ENCODE measurements at regions not wholly inside any gene's neighbourhood (a gene's known extent, or its start where the extent isn't known, plus 50 kb on each side); places are given as distances from the start of the nearest gene placed in this dataset.

DNA sequence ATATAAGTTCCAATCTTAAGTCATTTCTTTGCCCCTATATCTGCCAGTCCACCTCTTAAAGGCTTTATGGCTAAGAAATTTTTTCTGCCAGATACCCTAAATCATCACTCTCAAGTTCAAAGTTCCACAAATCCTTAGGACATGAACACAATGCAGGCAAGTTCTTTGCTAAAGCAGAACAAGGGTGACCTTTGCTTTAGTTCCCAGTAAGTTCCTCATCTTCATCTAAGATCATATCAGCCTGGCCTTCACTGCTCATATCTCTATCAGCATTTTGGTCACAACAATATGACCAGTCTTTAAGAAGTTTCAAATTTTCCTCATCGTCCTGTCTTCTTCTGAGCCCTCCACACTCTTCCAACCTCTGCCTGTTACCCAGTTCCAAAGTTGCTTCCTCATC is 402.2 kb upstream of the RUNX1 start:
- DNase-seq: no peak
- Histone ChIP-seq H3K4me1 (ENCODE audit: control insufficient read depth in 5 of 5, insufficient read depth in 5 of 5, low read length in 5 of 5) (no peaks in the 10 kb centered on the region), H3K27ac (ENCODE audit: low read depth in 1 of 2, low read length in 1 of 2) (no peak overlapping the region), H3K9me3 (ENCODE audit: control insufficient read depth in 4 of 4, insufficient read depth in 3 of 4, low read length in 3 of 4) (peaks cover 0 to 5% (median 0%) of the 10 kb centered on the region in 4 donors), H3K36me3 (ENCODE audit: control insufficient read depth in 4 of 4, insufficient read depth in 4 of 4, low read length in 4 of 4) (no peaks in the 10 kb centered on the region), H3K27me3 (ENCODE audit: control insufficient read depth in 3 of 3, insufficient read depth in 3 of 3, low read length in 2 of 3) (no peaks in the 10 kb centered on the region), H3K4me3 (no peak overlapping the region), H3K9ac (ENCODE audit: insufficient read depth in 1 of 2, low read length in 2 of 2) (no peak overlapping the region)
- TF ChIP-seq, protein P1, sequence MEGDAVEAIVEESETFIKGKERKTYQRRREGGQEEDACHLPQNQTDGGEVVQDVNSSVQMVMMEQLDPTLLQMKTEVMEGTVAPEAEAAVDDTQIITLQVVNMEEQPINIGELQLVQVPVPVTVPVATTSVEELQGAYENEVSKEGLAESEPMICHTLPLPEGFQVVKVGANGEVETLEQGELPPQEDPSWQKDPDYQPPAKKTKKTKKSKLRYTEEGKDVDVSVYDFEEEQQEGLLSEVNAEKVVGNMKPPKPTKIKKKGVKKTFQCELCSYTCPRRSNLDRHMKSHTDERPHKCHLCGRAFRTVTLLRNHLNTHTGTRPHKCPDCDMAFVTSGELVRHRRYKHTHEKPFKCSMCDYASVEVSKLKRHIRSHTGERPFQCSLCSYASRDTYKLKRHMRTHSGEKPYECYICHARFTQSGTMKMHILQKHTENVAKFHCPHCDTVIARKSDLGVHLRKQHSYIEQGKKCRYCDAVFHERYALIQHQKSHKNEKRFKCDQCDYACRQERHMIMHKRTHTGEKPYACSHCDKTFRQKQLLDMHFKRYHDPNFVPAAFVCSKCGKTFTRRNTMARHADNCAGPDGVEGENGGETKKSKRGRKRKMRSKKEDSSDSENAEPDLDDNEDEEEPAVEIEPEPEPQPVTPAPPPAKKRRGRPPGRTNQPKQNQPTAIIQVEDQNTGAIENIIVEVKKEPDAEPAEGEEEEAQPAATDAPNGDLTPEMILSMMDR (IDR thresholded peaks at IDR 0.05; ENCODE audit: control extremely low read depth, extremely low read depth): no peak
- ATAC-seq (ENCODE audit: insufficient read depth, low FRiP score): no peak
- WGBS, 2 donors: 90 to 94% methylated on average over 1 of the region's 1 CpG

DNA sequence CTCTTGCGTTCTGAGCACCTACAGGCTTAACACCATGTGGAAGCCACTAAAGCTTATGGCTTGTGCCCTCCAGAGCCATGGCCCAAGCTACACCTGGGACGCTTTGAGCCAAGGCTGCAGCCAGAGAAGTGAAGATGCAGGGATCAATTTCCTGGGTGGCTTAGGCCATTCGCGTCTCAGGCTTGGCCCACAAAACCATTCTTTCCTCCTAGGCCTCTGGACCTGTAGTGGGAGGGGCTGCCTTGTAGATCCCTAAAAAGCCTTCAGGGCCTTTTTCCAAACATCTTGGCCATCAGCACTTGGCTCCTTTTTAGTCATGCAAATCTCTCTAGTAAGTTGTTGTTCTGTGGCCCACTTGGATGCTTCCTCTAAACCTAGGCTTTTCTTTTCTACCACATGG is 401.7 kb upstream of the RUNX1 start:
- H3K9ac ChIP-seq (ENCODE audit: insufficient read depth in 1 of 2, low read length in 2 of 2): no peak overlapping the region
- H3K4me3 ChIP-seq: no peak overlapping the region
- peaks cover 0 to 5% (median 0%) of the 10 kb centered on the region in 4 donors for H3K9me3 ChIP-seq (ENCODE audit: control insufficient read depth in 4 of 4, insufficient read depth in 3 of 4, low read length in 3 of 4)
- H3K36me3 ChIP-seq (ENCODE audit: control insufficient read depth in 4 of 4, insufficient read depth in 4 of 4, low read length in 4 of 4): no peaks in the 10 kb centered on the region
- TF ChIP-seq, protein P1 (IDR thresholded peaks at IDR 0.05; ENCODE audit: control extremely low read depth, extremely low read depth): no peak
- H3K27me3 ChIP-seq (ENCODE audit: control insufficient read depth in 3 of 3, insufficient read depth in 3 of 3, low read length in 2 of 3): no peaks in the 10 kb centered on the region
- WGBS, 2 donors: 93 to 96% methylated on average over 4 of the region's 4 CpGs
- H3K4me1 ChIP-seq (ENCODE audit: control insufficient read depth in 5 of 5, insufficient read depth in 5 of 5, low read length in 5 of 5): no peaks in the 10 kb centered on the region
- DNase-seq (no peak), ATAC-seq (ENCODE audit: insufficient read depth, low FRiP score) (no peak)
- H3K27ac ChIP-seq (ENCODE audit: low read depth in 1 of 2, low read length in 1 of 2): no peak overlapping the region

DNA sequence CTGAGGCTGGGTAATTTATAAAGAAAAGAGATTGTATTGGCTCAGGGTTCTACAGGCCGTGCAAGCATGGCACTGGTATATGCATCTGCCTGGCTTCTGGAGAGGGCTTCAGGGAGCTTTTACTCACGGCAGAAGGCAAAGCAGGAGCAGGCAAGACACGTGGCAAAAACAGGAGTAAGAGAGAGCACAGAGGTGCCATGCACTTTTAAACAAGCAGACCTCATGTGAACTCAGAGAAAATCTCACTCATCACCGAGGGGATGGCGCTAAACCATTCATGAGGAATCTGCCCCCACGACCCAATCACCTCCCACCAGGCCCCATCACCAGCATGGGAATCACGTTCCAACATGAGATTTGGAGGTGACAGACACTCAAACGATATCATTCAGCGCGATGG is 400.7 kb upstream of the RUNX1 start:
- H3K4me1 ChIP-seq (ENCODE audit: control insufficient read depth in 5 of 5, insufficient read depth in 5 of 5, low read length in 5 of 5): no peaks in the 10 kb centered on the region
- TF ChIP-seq, protein P1 (IDR thresholded peaks at IDR 0.05; ENCODE audit: control extremely low read depth, extremely low read depth): no peak
- DNase-seq: no peak
- ATAC-seq (ENCODE audit: insufficient read depth, low FRiP score): no peak
- WGBS, 2 donors: 86 to 95% methylated on average over 10 of the region's 10 CpGs
- no peak overlapping the region for H3K27ac ChIP-seq (ENCODE audit: low read depth in 1 of 2, low read length in 1 of 2)
- no peak overlapping the region for H3K4me3 ChIP-seq
- no peaks in the 10 kb centered on the region for H3K27me3 ChIP-seq (ENCODE audit: control insufficient read depth in 3 of 3, insufficient read depth in 3 of 3, low read length in 2 of 3)
- no peak overlapping the region for H3K9ac ChIP-seq (ENCODE audit: insufficient read depth in 1 of 2, low read length in 2 of 2)
- H3K9me3 ChIP-seq (ENCODE audit: control insufficient read depth in 4 of 4, insufficient read depth in 3 of 4, low read length in 3 of 4): peaks cover 0 to 5% (median 0%) of the 10 kb centered on the region in 4 donors
- no peaks in the 10 kb centered on the region for H3K36me3 ChIP-seq (ENCODE audit: control insufficient read depth in 4 of 4, insufficient read depth in 4 of 4, low read length in 4 of 4)

DNA sequence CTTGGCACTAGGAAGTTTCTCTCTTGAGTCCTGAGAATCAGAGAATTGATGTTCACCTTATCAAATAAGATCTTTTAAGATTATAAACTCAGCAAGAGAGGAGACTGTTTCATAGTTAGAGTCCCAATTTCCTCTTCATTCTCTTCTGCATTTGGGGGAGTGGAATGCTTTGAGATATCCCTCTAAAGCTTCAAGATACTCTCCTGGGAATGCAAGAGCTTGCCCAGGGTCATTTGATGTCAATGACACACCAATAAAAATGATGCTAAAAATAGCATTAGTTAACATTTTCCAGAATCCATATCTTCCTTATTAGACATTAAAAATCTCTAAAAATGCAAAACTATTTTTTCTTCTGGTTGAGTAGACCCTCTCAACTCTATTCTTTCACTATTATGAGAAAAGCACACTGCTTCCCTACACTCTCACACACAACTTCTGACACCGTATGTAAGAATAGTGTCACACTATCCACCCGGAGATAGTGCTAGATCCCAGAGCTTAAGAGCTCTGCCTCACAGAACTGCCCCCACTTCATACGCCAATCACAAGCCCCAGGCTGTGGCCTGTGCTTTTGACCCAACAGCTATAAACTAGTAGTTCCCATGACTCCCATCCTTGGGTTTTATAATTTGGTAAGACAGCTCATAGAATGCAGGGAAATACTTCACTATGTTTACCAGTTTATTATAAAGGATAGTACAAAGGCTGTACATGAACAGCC is 399.9 kb upstream of the RUNX1 start:
- no peak overlapping the region for H3K4me3 ChIP-seq
- no peaks in the 10 kb centered on the region for H3K36me3 ChIP-seq (ENCODE audit: control insufficient read depth in 4 of 4, insufficient read depth in 4 of 4, low read length in 4 of 4)
- TF ChIP-seq, protein P1 (IDR thresholded peaks at IDR 0.05; ENCODE audit: control extremely low read depth, extremely low read depth): no peak
- ATAC-seq (ENCODE audit: insufficient read depth, low FRiP score): no peak
- H3K27ac ChIP-seq (ENCODE audit: low read depth in 1 of 2, low read length in 1 of 2): no peak overlapping the region
- DNase-seq: no peak
- peaks cover 0 to 5% (median 0%) of the 10 kb centered on the region in 4 donors for H3K9me3 ChIP-seq (ENCODE audit: control insufficient read depth in 4 of 4, insufficient read depth in 3 of 4, low read length in 3 of 4)
- WGBS, 2 donors: 87 to 93% methylated on average over 3 of the region's 3 CpGs
- H3K4me1 ChIP-seq (ENCODE audit: control insufficient read depth in 5 of 5, insufficient read depth in 5 of 5, low read length in 5 of 5): no peaks in the 10 kb centered on the region
- H3K27me3 ChIP-seq (ENCODE audit: control insufficient read depth in 3 of 3, insufficient read depth in 3 of 3, low read length in 2 of 3): no peaks in the 10 kb centered on the region
- H3K9ac ChIP-seq (ENCODE audit: insufficient read depth in 1 of 2, low read length in 2 of 2): no peak overlapping the region
